CD4-positive, alpha-beta T cell (primary cell): ENCODE measurements at regions not wholly inside any gene's neighbourhood (a gene's known extent, or its start where the extent isn't known, plus 50 kb on each side); places are given as distances from the start of the nearest gene placed in this dataset.

Experiments
- ATAC-seq: fragments of 200-7000 bp; cut with Tn5 transposase; one replicate; pipeline ENCODE4 v1.10.0; 2022; ENCODE audit warnings: mild to moderate bottlenecking; ENCODE audit not compliant: poor library complexity
- CTCF ChIA-PET: fragments of 350-600 bp; sonication (Branson Sonifier 250); formaldehyde crosslinking; loops from one replicate; lab custom pipeline; 2021; ENCODE audit warnings: antibody characterized with exemption, inconsistent platforms; lab: Charles Lee
- POLR2A ChIA-PET: fragments of 350-600 bp; sonication (Branson Sonifier 250); formaldehyde crosslinking; loops from one replicate; lab custom pipeline; 2021; ENCODE audit warnings: antibody characterized with exemption, inconsistent platforms; lab: Charles Lee
- DNase-seq, 14 experiments: peaks; one replicate each; pipeline ENCODE4 v3.0.0-alpha.2; 2013 to 2020; ENCODE audit warnings: mixed read lengths in 2 of 14
- H3K27ac ChIP-seq, 2 donors: one replicate each; pipeline versions ENCODE4 v1.5.1 to v1.7.0; 2013; ENCODE audit warnings: low read length in 2 of 2, low read depth in 1 of 2, mild to moderate bottlenecking in 1 of 2
- H3K27me3 ChIP-seq, 2 experiments: 1 replicate in 1 of 2; 2 replicates in 1 of 2; pipeline versions ENCODE4 v1.6.1 to v1.7.0; 2013; ENCODE audit warnings: low read length in 2 of 2, control low read depth in 1 of 2, mild to moderate bottlenecking in 1 of 2, moderate library complexity in 1 of 2; ENCODE audit not compliant: insufficient read depth in 2 of 2, control insufficient read depth in 1 of 2
- H3K36me3 ChIP-seq: one replicate; pipeline ENCODE4 v1.6.1; 2013; ENCODE audit warnings: low read length, control low read depth; ENCODE audit not compliant: insufficient read depth
- H3K4me1 ChIP-seq: one replicate; pipeline ENCODE4 v1.6.1; 2013; ENCODE audit warnings: low read length, control low read depth; ENCODE audit not compliant: insufficient read depth
- H3K4me3 ChIP-seq: one replicate; pipeline ENCODE4 v1.5.1; 2013; ENCODE audit warnings: mild to moderate bottlenecking, low read length, moderate library complexity
- H3K9me3 ChIP-seq, 2 experiments: 1 replicate in 1 of 2; 2 replicates in 1 of 2; pipeline versions ENCODE4 v1.6.1 to v1.7.0; 2013; ENCODE audit warnings: low read length in 2 of 2, mild to moderate bottlenecking in 2 of 2, control low read depth in 1 of 2, moderate library complexity in 1 of 2; ENCODE audit not compliant: control insufficient read depth in 1 of 2, insufficient read depth in 1 of 2
- H3K27ac Mint-ChIP-seq: one replicate; pipeline ENCODE4 v1.8.0; 2020; ENCODE audit warnings: mixed read lengths
- H3K27me3 Mint-ChIP-seq: one replicate; pipeline ENCODE4 v1.8.0; 2021; ENCODE audit warnings: mixed read lengths
- H3K36me3 Mint-ChIP-seq: one replicate; pipeline ENCODE4 v1.8.0; 2021; ENCODE audit warnings: low read depth, mixed read lengths
- H3K4me1 Mint-ChIP-seq: one replicate; pipeline ENCODE4 v1.8.0; 2021; ENCODE audit warnings: low read depth, mixed read lengths
- H3K4me3 Mint-ChIP-seq: one replicate; pipeline ENCODE4 v1.8.0; 2020; ENCODE audit warnings: mild to moderate bottlenecking, mixed read lengths
- H3K9me3 Mint-ChIP-seq: one replicate; pipeline ENCODE4 v1.8.0; 2020; ENCODE audit warnings: mixed read lengths
- intact Hi-C, 2 experiments: fragments of 100-400 bp; cut with DNase I in 1 of 2; cut with micrococcal nuclease in 1 of 2; formaldehyde crosslinking; loops; one replicate each; pipeline versions ENCODE4 v1.15.1 to v1.9.0; 2023 to 2025; cut with DNase I, micrococcal nuclease
- TF ChIP-seq, protein P1 (sequence below): fragments of 200-600 bp; IDR thresholded peaks from one replicate; pipeline ENCODE4 v1.8.0; 2022; ENCODE audit warnings: antibody characterized with exemption, mild to moderate bottlenecking

DNA sequence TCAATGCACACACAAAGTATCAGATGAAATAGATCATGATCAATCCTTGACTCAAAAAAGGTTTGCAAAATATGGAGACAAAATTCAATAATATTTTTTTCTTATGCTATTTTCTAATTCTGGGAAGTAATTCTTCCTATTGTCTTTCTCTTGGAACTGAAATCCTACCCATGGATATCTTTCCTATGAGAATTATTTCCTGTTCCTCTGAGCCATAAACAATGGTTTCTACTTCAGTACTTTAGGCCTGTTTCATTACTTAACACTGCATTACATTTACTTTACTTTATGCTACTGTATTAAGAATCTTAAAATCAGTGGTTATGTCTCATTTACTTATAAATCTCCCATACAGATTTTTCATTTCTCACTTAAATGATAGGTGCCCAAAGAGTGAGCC lies 1025.4 kb upstream of the ACO1 start:
- H3K36me3 Mint-ChIP-seq, result no peaks in the 10 kb centered on the region

GRCh38 chr9:31364171-31364570 lies 1020.3 kb upstream of the ACO1 start:
- H3K27ac Mint-ChIP-seq, result no peak overlapping the region
- Histone ChIP-seq H3K27me3 (no peaks in the 10 kb centered on the region), H3K27ac (no peak overlapping the region), H3K4me1 (no peaks in the 10 kb centered on the region), H3K9me3 (no peaks in the 10 kb centered on the region), H3K36me3 (no peaks in the 10 kb centered on the region), H3K4me3 (no peak overlapping the region)
- no peak overlapping the region for H3K4me3 Mint-ChIP-seq
- no peaks in the 10 kb centered on the region for H3K36me3 Mint-ChIP-seq
- intact Hi-C loops, result no loop called here
- no peak for DNase-seq
- no peak for ATAC-seq
- H3K9me3 Mint-ChIP-seq, result peaks cover 2% of the 10 kb centered on the region
- no peaks in the 10 kb centered on the region for H3K27me3 Mint-ChIP-seq
- H3K4me1 Mint-ChIP-seq, result no peaks in the 10 kb centered on the region
- ChIA-PET POLR2A (no interaction called here), CTCF (no interaction called here)
- TF ChIP-seq, protein P1, sequence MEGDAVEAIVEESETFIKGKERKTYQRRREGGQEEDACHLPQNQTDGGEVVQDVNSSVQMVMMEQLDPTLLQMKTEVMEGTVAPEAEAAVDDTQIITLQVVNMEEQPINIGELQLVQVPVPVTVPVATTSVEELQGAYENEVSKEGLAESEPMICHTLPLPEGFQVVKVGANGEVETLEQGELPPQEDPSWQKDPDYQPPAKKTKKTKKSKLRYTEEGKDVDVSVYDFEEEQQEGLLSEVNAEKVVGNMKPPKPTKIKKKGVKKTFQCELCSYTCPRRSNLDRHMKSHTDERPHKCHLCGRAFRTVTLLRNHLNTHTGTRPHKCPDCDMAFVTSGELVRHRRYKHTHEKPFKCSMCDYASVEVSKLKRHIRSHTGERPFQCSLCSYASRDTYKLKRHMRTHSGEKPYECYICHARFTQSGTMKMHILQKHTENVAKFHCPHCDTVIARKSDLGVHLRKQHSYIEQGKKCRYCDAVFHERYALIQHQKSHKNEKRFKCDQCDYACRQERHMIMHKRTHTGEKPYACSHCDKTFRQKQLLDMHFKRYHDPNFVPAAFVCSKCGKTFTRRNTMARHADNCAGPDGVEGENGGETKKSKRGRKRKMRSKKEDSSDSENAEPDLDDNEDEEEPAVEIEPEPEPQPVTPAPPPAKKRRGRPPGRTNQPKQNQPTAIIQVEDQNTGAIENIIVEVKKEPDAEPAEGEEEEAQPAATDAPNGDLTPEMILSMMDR, result no peak

More for the DNA sequence above, 1025.4 kb upstream of the ACO1 start:
- DNase-seq (no peak), ATAC-seq (no peak)
- Histone ChIP-seq H3K27ac (no peak overlapping the region), H3K4me1 (no peaks in the 10 kb centered on the region), H3K9me3 (no peaks in the 10 kb centered on the region), H3K27me3 (no peaks in the 10 kb centered on the region), H3K4me3 (no peak overlapping the region), H3K36me3 (no peaks in the 10 kb centered on the region)
- ChIA-PET POLR2A (interaction anchor here (0.8 kb wide), 1 partner anchor 11 kb away, joined by 3 read pairs; no protein-coding TSS in a partner anchor), CTCF (no interaction called here)
- intact Hi-C loops, result no loop called here
- TF ChIP-seq, protein P1, result no peak
- Mint-ChIP-seq H3K4me1 (no peaks in the 10 kb centered on the region), H3K27me3 (no peaks in the 10 kb centered on the region), H3K4me3 (no peak overlapping the region), H3K9me3 (peaks cover 4% of the 10 kb centered on the region), H3K27ac (no peak overlapping the region)

GRCh38 chr9:31372799-31373587 lies 1011.5 kb upstream of the ACO1 start:
- Histone ChIP-seq H3K36me3 (no peaks in the 10 kb centered on the region), H3K4me1 (no peaks in the 10 kb centered on the region), H3K9me3 (no peaks in the 10 kb centered on the region), H3K4me3 (no peak overlapping the region), H3K27ac (no peak overlapping the region), H3K27me3 (no peaks in the 10 kb centered on the region)
- ATAC-seq (no peak), DNase-seq (no peak)
- Mint-ChIP-seq H3K4me1 (no peaks in the 10 kb centered on the region), H3K27ac (no peak overlapping the region), H3K9me3 (no peaks in the 10 kb centered on the region), H3K4me3 (no peak overlapping the region), H3K36me3 (no peaks in the 10 kb centered on the region), H3K27me3 (no peaks in the 10 kb centered on the region)
- CTCF ChIA-PET, result no interaction called here
- intact Hi-C loops, result no loop called here
- TF ChIP-seq, protein P1, result no peak
- POLR2A ChIA-PET, result interaction anchor here (2.1 kb wide), 1 partner anchor 26 kb away, joined by 7 read pairs; no protein-coding TSS in a partner anchor
